Ammon's horn (tissue), 1 donor: ENCODE measurements at regions not wholly inside any gene's neighbourhood (a gene's known extent, or its start where the extent isn't known, plus 50 kb on each side); places are given as distances from the start of the nearest gene placed in this dataset.

Experiments
- DNase-seq: peaks from one replicate; pipeline ENCODE4 v3.0.0-alpha.2; 2016; ENCODE audit warnings: low spot score

DNA sequence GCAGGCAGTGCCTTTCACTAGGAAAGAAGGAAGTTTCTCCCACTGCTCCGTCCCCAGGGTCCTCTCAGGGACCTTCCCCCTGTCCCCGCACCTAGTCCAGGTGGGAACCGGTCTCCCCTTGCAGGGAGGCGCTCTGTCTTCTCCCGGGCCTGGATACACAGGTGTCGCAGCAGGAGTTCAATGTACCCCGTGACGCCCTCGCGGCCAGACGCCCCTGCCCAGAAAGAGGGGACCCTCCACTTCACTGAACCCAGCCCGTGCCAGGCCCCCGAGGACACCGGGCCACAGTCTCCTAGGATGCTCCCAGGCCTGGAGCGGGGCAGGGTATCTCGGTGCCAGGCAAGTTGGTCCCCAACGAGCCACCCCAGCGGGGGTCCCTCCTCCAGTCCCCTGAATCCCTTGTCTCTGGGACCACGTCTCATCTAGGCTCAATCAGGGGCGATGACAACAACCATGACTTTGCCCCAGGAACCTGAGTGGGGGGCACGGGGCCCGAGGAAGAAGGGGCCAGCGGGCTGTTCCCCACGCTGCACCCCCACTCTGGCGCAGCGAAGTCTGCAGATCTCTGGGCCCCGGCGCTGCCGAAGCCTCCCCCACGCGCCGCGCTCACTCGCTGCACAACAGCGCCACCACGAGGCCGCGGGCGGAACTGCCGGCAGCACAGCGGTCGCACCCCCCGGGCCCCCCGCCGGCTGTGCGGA, 103.0 kb downstream of the EDN3 start:
- DNase-seq: peak; percentile 59

DNA sequence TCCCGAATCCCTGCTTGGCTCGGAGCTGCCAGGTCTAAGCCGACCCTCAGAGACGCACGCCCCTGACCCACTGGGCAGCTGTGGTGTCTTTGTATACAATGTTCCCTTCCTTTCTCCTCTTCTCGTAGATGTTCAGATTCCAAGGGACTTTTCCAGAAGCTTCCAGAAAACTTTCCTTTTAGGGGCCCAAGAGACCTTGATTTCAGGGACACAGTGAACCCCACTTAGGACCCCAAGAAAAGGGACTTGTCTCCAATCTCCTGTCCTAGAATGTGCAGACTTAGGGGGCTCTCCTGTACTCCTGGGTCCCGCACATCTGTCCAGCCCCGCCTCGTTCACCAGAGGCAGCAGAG, 103.5 kb downstream of the EDN3 start:
- no peak for DNase-seq

DNA sequence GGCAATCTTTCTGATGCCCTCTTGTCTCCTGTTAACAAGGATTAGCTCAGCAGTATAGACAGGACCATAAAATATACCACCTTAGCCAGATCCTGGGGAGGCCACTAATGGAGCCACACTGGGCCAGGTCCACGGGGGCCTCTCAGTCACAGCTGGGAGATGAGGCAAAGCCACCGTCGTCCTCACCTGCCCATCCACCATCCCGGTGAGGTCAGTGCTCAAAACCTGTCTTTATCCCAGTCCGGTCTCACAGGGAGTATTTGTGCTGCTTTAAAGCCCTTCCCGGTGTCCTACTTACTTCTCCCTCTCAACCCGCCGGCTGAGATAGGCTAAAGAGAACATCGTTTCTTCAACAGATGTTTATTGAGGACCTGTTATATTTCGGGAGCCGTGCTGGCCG, 104.3 kb downstream of the EDN3 start:
- DNase-seq: no peak

DNA sequence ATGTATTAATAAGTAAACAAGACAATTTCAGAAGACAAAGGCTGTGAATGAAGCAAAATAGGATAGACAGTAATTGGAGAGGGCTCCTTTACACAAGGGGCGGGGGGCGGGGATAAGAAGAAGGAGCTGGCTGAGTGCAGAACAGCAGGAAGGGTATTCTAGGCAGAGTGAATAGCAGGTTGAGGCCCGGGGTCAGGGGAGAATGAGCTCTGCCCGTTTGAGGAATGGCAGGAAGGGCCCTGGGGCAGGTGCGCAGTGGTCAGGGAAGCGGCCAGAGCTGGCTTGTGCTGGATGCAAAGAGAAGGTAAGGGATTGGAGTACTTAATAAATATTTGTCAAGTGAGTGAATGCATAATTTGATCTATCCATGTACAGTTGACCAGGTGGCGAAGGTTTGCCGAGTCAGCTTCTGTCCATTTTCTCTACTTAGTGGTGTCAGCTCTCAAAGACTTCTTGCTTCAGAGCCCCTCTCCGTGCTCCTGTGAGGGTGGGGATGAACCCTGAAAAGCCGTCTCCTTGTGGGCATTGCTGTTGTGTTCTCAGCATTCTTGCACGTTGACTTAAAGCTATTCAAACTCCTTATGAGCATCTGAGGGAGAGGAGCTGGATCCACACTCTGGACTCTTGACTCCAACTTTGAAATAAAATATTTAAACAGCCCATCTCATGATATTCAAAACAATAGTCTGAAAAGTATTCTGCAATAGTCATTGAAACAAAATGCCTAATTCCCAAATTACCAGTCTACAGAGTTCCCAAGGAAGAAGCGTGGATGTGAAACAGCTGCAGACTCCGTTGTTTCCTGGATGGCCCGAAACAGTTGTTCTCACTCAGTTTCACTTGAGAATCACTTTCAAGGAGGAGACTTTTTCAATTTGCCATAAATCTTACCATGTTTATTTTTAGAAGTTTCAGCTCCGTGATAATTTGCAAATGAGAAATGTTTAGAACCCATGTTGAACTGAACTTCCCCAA, 105.1 kb downstream of the EDN3 start:
- DNase-seq: no peak

DNA sequence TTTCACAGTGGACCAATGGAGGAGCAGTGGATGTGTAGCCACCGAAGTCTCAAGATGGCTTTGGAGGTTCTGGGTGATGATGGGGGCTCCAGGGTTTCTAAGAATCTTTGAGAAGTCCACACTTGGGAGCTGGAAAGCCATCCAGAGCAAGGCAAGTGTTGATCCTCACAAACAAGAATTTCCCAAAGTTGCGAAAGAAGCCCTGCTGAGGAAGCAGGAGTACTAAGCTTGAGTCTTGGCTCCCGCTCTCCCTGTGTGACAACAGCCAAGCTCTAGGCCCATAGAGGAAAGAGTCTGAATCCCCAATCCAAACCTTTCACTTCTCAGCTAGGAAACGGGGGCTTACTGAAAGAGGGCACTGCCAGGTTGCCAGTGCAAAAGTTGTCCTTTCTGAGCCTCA, 106.0 kb downstream of the EDN3 start:
- no peak for DNase-seq

DNA sequence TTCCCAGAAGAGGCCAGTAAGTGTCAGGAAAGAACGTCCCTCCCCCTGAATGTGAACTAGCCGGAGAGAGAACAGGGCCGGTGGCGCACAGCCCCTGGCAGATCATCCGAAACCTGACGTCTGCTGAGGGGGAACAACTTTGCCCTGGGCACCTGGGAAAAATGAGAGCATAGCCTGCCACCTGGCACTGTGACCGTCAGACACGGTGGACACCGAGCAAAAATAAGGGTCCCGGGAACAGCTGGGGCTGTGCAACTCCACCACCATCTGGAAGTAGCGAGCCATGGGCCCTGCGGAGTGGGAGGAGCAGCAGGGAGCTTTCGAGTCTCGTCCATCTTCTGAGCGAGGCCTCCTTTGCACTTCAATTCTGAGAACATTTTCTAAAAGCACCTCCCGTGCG, 110.8 kb downstream of the EDN3 start:
- DNase-seq: no peak

DNA sequence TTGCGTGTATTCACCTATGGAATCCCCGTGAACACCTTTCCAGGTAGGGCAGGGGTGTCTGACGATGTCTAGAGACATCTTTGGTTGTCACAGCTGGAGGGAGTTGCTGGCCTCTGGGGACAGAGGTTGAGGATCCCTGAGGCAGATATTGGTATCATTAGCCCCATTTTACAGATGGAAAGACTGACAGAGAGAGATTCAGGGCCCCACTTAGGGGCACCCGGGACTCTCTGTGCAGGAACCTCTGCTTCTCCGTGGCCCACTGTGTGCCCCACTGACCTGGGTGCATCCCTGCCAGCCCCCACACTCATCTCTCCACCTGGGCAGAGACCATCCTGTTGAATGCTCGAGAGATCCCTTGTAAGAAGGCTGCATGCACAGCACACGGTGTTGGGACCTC, 111.2 kb downstream of the EDN3 start:
- DNase-seq: no peak

DNA sequence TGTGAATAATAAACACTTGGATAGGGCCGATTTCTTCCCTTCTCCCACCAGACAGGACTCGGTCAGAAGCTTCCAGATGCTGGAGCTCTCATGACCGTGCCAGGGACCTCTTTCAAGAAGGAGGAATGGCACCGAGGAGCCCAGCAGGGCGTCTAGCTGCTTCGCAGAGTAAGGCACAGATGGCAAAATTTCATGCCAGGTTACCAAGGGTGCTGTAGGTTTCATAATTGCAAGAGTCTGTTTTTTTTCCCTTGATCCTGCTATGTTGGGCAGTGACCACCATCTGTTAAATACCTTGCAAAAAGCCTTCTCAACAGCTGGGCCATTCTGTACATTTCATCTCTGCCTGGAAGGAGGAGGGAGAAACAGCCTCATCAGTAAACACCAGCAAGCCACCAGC, 111.8 kb downstream of the EDN3 start:
- no peak for DNase-seq

DNA sequence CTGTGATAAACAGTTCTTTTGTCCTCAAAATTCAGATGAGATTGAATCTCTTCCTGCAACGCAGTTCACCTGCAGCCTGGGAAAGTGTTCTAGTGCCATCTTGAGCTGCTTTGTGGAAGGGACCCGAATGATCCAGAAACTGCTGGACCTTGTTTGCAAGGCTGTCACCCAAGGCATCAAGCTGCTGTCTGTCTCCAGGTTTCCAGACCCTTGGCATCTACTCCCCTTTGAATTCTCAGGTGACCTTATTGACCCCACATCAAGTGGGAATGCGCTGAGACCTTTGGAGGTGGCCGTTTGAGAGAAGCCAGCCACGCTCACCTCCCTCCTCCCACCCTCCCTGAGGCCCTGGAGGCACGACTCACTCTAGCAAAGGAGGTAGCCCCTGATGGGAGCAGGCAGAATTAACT, 112.5 kb downstream of the EDN3 start:
- no peak for DNase-seq

DNA sequence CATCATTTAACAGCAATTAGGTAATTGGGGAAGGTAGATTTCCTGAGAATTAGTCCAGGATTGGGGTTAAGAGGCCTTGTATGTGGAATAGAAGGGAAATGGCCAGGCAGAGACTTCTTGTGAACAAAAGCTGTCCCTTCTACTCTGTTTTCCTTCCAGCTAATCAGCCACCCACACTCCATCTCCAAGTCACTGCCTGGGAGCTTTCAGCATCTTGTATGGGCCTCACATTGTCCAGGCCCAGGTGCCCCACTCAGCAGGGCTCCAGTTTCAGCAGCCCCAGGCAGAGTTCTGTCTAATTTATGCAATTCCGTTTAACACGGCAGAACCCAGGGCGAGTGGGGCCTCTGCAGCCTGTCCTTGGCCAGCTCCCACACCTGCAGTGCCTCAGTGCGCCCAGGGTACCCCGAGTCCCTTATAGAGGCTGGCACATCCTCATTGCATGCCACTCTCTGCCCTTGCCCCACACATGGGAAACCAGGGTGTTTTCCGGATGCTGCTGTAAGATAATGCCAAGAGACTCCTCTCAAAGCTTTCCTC, 113.0 kb downstream of the EDN3 start:
- no peak for DNase-seq

DNA sequence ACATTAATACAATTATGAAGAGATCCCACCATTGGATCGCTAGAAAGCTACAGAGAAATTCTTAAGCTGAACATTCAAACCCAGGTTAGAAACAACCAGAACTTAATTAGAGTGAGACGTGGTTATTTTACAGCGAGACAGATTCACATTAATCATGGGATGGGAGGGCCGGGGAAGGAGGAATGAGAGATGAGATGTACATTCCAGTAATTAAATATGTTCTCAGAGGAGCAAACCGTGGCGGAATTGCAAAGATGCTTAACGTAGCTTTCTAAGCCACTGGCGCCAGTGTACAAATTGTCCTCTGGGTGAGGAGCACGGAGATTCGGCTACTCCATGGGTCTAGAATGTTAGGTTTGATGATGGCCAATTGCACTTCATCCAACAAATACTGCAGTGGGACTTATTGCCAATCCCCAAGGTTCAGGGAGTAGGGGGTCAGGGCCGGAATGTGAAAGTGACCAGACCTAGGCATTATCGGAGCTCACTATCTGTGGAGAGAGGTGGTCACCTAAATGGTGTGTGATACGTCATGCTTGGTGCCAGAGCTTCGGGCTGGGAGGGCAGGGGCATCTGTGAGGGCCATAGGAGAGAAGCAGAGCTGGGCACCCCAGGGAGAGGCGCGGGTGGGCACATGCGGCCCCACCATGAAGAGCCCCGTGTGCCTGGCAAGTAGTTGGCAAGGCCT, 114.7 kb downstream of the EDN3 start:
- no peak for DNase-seq

DNA sequence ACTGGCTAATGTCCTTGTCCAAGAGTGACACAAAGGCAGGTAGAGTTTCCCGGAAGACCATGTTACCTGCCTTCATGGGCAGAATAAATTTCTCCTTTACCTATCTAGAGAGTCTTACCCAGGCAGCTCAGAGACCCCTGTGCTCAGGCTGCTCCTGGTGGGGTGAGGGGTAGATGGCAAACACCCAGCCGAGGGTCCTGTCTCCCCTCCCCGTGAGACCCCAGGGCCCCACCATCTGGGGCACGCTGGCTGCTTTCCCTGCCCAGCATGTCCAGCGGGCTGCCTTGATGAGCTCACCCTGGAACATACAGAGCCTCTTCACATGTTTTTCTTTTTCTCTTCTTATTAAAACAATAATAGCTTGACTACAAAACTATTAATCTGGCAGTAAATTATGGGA, 116.5 kb downstream of the EDN3 start:
- DNase-seq: no peak

DNA sequence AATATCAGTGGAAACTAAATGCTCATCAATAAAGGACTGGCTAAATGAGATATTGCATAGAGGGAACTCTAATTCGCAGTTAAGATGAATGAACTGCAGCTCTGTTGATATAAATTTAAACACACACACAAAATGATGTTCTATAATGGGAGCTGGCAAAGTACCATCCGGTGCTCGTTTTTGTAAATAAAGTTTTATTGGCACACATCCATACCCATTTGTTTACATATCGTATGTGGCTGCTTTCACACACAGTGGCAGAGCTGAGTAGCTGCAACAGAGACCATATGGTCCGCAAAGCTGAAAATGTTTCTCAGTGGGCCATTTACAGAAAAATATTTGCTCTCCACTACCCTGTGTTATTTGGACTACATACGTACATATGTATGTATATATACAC, 120.7 kb downstream of the EDN3 start:
- DNase-seq: no peak

DNA sequence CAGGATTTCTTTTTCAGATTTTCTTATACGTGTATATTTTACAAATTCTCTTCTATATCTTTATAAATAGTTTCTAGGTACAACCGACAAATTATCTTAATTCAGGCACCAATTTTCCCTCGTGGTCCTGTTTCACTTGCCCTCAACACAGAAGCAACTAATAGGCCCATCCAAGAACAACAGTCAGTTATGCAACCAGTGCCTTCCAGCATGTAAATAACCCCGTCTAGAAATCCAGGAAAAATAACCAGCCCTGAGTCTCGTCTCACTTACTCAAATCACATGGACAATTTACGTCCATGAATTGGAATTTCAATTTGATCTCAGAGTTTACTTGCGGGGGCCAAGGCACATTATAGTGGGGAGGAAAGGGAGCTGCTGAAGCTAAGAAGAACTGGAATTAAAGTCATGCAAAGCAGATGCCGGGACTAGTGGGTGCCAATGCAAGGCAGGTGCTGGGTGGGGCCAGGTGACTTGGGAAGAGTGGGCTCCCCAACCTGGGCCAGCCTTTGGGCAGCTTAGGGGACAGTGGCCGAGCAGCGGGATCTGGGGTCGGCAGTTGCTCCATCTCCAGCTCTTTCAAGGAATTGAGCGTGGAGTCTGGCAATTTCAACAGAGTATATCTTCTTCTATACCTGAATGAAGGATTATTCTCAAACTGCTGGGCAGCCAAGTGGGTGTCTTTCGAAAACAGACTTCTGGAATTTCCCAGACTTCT, 121.7 kb downstream of the EDN3 start:
- DNase-seq: no peak

DNA sequence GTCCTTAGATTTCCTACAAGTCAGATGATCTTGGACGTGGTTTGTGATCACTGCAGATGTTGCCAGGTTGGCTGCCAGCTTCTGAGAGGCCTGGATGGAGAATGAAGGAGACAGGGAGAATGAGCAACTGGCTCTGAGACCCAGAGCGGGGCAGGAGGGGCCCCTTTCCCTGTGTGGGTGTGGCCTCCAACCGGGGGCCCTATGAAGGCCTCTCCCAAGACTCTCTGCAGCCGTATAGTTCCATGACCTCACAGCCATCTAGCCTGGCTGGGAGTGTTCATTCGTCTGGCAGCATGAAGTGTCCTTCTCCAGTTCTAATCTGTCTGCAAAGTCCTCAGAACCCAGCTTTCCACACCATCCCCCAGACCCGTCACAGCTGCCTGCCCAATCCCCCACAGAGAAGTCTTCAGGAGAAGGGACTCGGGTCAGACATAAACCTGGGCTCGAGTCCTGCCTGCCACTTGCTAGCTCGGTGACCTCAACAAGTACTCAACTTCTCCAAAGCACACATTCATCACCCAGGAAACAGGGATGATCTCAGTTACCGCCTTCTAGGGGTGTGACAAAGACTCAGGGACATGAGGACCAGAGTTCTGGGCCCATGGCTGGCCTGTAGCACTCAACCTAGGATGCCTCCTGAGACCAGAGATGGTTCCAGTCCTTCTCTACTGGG, 122.6 kb downstream of the EDN3 start:
- no peak for DNase-seq

DNA sequence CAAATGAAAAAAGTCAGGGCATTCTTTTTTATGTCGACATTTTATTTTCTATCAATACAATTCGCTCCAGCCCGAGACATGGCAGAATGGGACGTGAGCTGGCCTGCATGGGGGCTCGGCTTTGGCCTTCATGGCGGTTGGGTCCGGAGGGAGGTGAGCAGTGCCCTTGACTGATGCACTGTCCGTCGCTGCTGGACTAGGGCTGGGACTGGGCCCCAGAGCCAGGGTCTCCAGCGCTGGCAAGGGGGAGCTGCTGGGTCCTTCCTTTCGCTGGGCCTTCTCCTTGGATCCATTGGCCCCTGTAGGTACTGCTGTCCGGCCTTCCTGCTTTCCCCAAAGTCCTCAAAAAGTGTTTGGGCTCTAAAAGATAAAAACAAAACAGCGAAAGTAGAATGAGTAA, 124.6 kb downstream of the EDN3 start:
- no peak for DNase-seq

DNA sequence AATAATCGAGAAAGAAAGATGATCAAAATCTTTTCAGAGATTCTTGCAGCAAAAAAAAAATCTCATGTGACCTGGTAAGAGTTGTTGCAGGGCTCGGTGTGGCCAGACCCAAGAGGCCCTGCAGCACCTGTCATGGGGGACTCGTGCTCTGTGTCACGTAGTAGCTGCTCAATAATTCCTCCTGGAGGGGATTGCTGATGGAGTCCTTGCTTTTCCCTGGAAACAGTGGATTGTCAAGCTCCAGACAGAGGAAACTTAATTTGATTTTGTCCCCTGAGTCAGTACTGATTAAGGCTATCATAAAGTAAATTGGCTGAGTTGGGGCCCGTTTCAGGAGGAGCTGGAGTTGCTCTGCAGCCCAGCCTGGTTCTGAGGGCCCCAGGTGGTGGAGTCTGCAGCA, 125.2 kb downstream of the EDN3 start:
- no peak for DNase-seq

DNA sequence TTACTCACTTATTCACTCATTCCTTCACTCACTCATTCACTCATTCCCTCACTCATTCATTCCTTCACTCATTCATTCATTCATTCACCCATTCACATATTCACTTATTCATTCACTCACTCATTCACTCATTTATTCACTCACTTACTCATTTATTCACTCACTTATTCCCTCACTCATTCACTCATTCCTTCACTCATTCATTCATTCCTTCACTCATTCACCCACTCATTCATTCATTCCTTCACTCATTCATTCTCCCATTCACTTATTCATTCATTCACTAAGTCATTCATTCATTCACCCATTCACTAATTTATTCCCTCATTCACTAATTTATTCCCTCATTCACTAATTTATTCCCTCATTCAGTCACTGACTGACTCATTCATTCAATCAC, 127.6 kb downstream of the EDN3 start:
- DNase-seq: no peak

DNA sequence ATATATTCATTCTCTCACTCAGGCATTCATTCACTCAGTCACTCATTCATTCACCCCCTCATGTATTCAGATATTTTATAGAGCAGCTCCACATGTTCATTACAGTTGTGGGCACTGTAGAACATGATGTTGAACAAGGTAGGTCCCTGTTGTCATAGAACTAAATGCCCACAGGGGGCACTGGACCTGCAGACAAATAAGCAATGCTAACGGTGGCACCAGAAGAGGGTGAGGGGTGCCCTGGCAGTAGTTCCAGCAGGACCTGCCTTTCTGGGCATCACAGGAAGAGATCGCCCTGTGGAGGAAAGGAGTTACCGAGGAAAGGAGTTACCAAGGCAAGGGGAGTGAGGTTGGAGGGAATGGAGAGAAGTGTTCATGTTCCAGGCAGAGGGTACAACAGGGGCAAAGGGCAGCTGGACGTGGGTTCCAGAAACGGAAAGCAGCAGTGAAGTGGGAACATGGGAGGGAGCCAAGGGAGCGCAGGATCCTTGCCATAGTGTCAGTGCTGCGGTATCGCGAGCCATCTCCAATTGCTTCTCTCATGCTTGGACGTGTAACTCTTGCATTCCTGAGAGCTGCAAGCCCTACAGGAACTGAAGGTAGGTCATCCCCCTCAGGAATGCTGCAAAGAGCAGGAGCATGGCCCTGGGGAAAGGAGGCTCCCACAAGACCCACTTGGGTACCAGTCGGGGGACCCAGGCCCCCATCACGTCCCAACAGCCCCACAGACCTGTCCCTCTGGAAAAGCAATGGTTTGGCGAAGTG, 128.2 kb downstream of the EDN3 start:
- DNase-seq: no peak

DNA sequence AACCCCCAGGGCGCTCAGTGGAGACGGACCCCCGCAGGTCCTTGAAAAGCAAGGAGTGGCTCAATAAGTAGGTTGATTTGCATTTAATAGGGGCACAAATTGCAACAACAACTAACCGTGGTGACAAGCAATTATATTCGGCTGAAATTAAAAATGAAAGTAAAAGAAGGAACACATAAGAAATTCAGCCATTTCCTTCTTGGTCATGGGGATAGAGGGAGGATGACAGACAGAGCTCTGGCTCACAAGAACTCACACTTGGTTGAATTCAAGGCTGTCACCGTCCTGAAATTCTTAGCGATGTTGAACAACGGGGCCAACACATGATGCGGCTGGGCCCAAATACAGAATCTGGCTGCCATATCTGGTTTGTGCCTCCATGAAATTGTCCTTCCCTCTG, 129.0 kb downstream of the EDN3 start:
- DNase-seq: no peak

DNA sequence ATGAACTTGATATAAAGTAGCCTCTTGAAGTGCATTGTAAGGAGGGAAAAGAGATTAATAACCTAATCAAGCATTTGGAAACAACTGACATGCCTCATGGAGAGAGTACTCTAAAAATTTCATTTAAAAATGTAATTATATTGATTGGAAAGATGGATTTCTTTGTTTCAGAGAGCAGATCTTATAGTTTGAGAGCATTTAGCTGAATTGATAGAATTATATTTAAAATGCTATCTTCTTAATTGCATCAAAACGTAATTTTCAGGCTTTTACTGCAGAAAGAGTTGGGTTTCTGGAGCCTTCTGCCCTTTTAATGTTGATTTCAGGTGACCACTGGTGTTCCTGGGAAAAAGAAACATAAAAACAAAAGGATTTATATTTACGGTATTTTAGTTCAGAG, 130.6 kb downstream of the EDN3 start:
- DNase-seq: no peak
